HFFc6 (cell line): ENCODE measurements at regions not wholly inside any gene's neighbourhood (a gene's known extent, or its start where the extent isn't known, plus 50 kb on each side); places are given as distances from the start of the nearest gene placed in this dataset.

Experiments used
- DNase-seq: peaks from one replicate; pipeline ENCODE4 v3.0.0-alpha.2; 2018
- H3K27ac Mint-ChIP-seq: 2 replicates; pipeline ENCODE4 v1.8.0; 2020; ENCODE audit warnings: mild to moderate bottlenecking, mixed read lengths
- H3K27me3 Mint-ChIP-seq: 2 replicates; pipeline ENCODE4 v1.8.0; 2021; ENCODE audit warnings: mild to moderate bottlenecking, moderate library complexity, mixed read lengths; ENCODE audit not compliant: insufficient read depth
- H3K36me3 Mint-ChIP-seq: 2 replicates; pipeline ENCODE4 v1.8.0; 2021; ENCODE audit warnings: low read depth, mixed read lengths
- H3K4me1 Mint-ChIP-seq: 2 replicates; pipeline ENCODE4 v1.8.0; 2020; ENCODE audit warnings: low read depth, mixed read lengths
- H3K4me3 Mint-ChIP-seq: 2 replicates; pipeline ENCODE4 v1.8.0; 2020; ENCODE audit warnings: mild to moderate bottlenecking, moderate library complexity, mixed read lengths
- H3K9me3 Mint-ChIP-seq: 2 replicates; pipeline ENCODE4 v1.8.0; 2020; ENCODE audit warnings: mild to moderate bottlenecking, mixed read lengths
- CTCF ChIP-seq: fragments of 200-600 bp; sonication (generic); IDR thresholded peaks from 2 replicates; pipeline ENCODE4 v1.5.0; 2021; ENCODE audit warnings: antibody characterized with exemption, mild to moderate bottlenecking

GRCh38 chr9:20135119-20135697 lies 346.4 kb upstream of the SLC24A2 start:
- no peak for TF ChIP-seq CTCF
- no peaks in the 10 kb centered on the region for H3K9me3 Mint-ChIP-seq
- no peak for DNase-seq
- H3K27me3 Mint-ChIP-seq, result peaks cover 5% of the 10 kb centered on the region
- no peaks in the 10 kb centered on the region for H3K36me3 Mint-ChIP-seq
- H3K27ac Mint-ChIP-seq, result no peak overlapping the region
- H3K4me3 Mint-ChIP-seq, result no peak overlapping the region
- no peaks in the 10 kb centered on the region for H3K4me1 Mint-ChIP-seq

GRCh38 chr9:20125727-20126126 lies 336.9 kb upstream of the SLC24A2 start:
- DNase-seq, result no peak
- no peak overlapping the region for H3K27ac Mint-ChIP-seq
- TF ChIP-seq CTCF, result no peak
- H3K36me3 Mint-ChIP-seq, result no peaks in the 10 kb centered on the region
- no peak overlapping the region for H3K4me3 Mint-ChIP-seq
- H3K27me3 Mint-ChIP-seq, result no peaks in the 10 kb centered on the region; the same call in 1 of the 2 replicates
- H3K4me1 Mint-ChIP-seq, result no peaks in the 10 kb centered on the region
- no peaks in the 10 kb centered on the region for H3K9me3 Mint-ChIP-seq

- no peak overlapping the region for H3K4me3 Mint-ChIP-seq
- H3K27ac Mint-ChIP-seq, result no peak overlapping the region
- no peaks in the 10 kb centered on the region for H3K4me1 Mint-ChIP-seq
- no peak for TF ChIP-seq CTCF
- DNase-seq, result no peak
- peaks cover 2% of the 10 kb centered on the region; the same call in 1 of the 2 replicates for H3K27me3 Mint-ChIP-seq
- no peaks in the 10 kb centered on the region for H3K36me3 Mint-ChIP-seq
- H3K9me3 Mint-ChIP-seq, result no peaks in the 10 kb centered on the region
Observed at GRCh38 chr9:20119566-20119965, 330.7 kb upstream of the SLC24A2 start.

- H3K27me3 Mint-ChIP-seq, result peaks cover 4% of the 10 kb centered on the region
- no peak for DNase-seq
- H3K36me3 Mint-ChIP-seq, result no peaks in the 10 kb centered on the region
- H3K27ac Mint-ChIP-seq, result no peak overlapping the region
- H3K4me3 Mint-ChIP-seq, result no peak overlapping the region
- no peak for TF ChIP-seq CTCF
- no peaks in the 10 kb centered on the region for H3K9me3 Mint-ChIP-seq
- no peaks in the 10 kb centered on the region for H3K4me1 Mint-ChIP-seq
Observed at GRCh38 chr9:20117986-20118385, 329.1 kb upstream of the SLC24A2 start.

GRCh38 chr9:20117482-20117881 lies 328.6 kb upstream of the SLC24A2 start:
- peaks cover 5% of the 10 kb centered on the region for H3K27me3 Mint-ChIP-seq
- no peak overlapping the region for H3K27ac Mint-ChIP-seq
- no peaks in the 10 kb centered on the region for H3K36me3 Mint-ChIP-seq
- TF ChIP-seq CTCF, result no peak
- no peaks in the 10 kb centered on the region for H3K9me3 Mint-ChIP-seq
- DNase-seq, result no peak
- H3K4me1 Mint-ChIP-seq, result no peaks in the 10 kb centered on the region
- H3K4me3 Mint-ChIP-seq, result no peak overlapping the region

GRCh38 chr9:20114974-20115373 lies 326.1 kb upstream of the SLC24A2 start:
- no peak for DNase-seq
- no peaks in the 10 kb centered on the region for H3K36me3 Mint-ChIP-seq
- H3K4me1 Mint-ChIP-seq, result no peaks in the 10 kb centered on the region
- no peak overlapping the region for H3K4me3 Mint-ChIP-seq
- no peaks in the 10 kb centered on the region for H3K9me3 Mint-ChIP-seq
- TF ChIP-seq CTCF, result no peak
- H3K27me3 Mint-ChIP-seq, result peaks cover 5% of the 10 kb centered on the region
- no peak overlapping the region for H3K27ac Mint-ChIP-seq
